ENCODE measurements at regions not wholly inside any gene's neighbourhood (a gene's known extent, or its start where the extent isn't known, plus 50 kb on each side); places are given as distances from the start of the nearest gene placed in this dataset.
"Not testable (repeated sequence)": the region's sequence is repeated elsewhere in the genome, so short reads cannot be mapped to it uniquely, and the experiment has no call there.

DNA sequence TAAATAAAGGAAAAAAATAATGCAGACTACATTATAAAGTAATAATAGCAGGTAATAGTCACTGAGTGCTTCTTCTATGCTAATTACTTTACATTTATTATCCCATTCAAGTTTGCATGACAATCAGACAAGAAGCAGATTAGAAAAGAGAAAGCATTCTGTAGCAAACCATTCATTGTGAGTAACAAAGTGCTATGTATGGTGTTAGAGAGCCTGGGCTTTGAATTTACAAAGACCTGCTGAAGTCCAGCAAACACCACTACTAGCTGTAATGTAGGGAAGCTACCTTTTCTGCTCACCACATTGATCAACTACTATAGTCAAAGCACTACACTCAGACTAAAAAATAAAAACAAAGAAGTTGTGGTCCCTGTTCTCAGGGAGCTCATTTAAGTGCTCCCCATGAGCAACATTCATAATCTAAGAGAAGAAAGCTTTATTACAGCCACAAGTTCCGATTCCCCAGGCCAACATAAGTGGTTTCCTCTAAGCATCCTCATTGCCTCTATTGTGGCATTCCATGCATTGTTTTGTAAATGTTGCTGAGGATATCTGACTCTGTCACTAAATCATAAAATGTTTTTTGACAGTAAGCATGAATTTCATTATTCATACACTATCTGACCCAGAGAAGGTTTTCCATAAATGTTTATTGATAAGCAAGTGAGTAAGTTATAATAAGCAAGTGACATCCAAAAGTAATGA is 108.5 kb downstream of the FOXD4L6 start:
- not testable (repeated sequence) for TF ChIP-seq CTCF (IDR thresholded peaks at IDR 0.05 in 8 of 11, conservative IDR thresholded peaks at IDR 0.05 in 3 of 11); POLR2AphosphoS5 (IDR thresholded peaks at IDR 0.05); POLR2A (IDR thresholded peaks at IDR 0.05)

Measured in spleen (tissue), 7 donors.